GM23248 (cell line): ENCODE measurements at regions not wholly inside any gene's neighbourhood (a gene's known extent, or its start where the extent isn't known, plus 50 kb on each side); places are given as distances from the start of the nearest gene placed in this dataset.

ENCODE experiments used
- DNase-seq: peaks from one replicate; pipeline ENCODE4 v3.0.0-alpha.2; 2015
- H2AFZ ChIP-seq: fragments of 200-600 bp; sonication (generic); 2 replicates; pipeline ENCODE4 v1.6.1; 2016; ENCODE audit warnings: antibody characterized with exemption
- H3F3A ChIP-seq: fragments of 200-600 bp; sonication (generic); 2 replicates; pipeline ENCODE4 v1.6.1; 2016; ENCODE audit warnings: mild to moderate bottlenecking, antibody characterized with exemption, mixed run types; ENCODE audit not compliant: insufficient read depth
- H3K27ac ChIP-seq: fragments of 200-600 bp; sonication (generic); 2 replicates; pipeline ENCODE4 v1.5.1; 2016; ENCODE audit warnings: mild to moderate bottlenecking
- H3K27me3 ChIP-seq: fragments of 200-600 bp; sonication (generic); replicated peaks from 2 replicates; pipeline ENCODE4 v1.6.1; 2016; ENCODE audit warnings: mild to moderate bottlenecking; ENCODE audit not compliant: insufficient read depth
- H3K36me3 ChIP-seq: fragments of 200-600 bp; sonication (generic); 2 replicates; pipeline ENCODE4 v1.6.1; 2016; ENCODE audit warnings: low read depth, mild to moderate bottlenecking
- H3K4me1 ChIP-seq: fragments of 200-600 bp; sonication (generic); 2 replicates; pipeline ENCODE4 v1.6.1; 2016; ENCODE audit warnings: mild to moderate bottlenecking; ENCODE audit not compliant: insufficient read depth
- H3K4me2 ChIP-seq: fragments of 200-600 bp; sonication (generic); one replicate; pipeline ENCODE4 v1.6.1; 2016; ENCODE audit warnings: mild to moderate bottlenecking; ENCODE audit not compliant: unreplicated experiment
- H3K4me3 ChIP-seq: fragments of 200-600 bp; sonication (generic); 2 replicates; pipeline ENCODE4 v1.5.1; 2016; ENCODE audit warnings: mild to moderate bottlenecking
- H3K79me2 ChIP-seq: fragments of 200-600 bp; sonication (generic); 2 replicates; pipeline ENCODE4 v1.6.1; 2016; ENCODE audit warnings: mild to moderate bottlenecking; ENCODE audit not compliant: insufficient read depth
- H3K9ac ChIP-seq: fragments of 200-600 bp; sonication (generic); 2 replicates; pipeline ENCODE4 v1.6.1; 2016; ENCODE audit warnings: mild to moderate bottlenecking
- H3K9me2 ChIP-seq: fragments of 200-600 bp; sonication (generic); 2 replicates; pipeline ENCODE4 v1.6.1; 2016; ENCODE audit warnings: mixed run types, mild to moderate bottlenecking, moderate library complexity; ENCODE audit not compliant: insufficient read depth
- H3K9me3 ChIP-seq: fragments of 200-600 bp; sonication (generic); one replicate; pipeline ENCODE4 v1.6.1; 2017; ENCODE audit warnings: low read depth
- H4K20me1 ChIP-seq: fragments of 200-600 bp; sonication (generic); 2 replicates; pipeline ENCODE4 v1.6.0; 2016; ENCODE audit not compliant: insufficient read depth
- EZH2 ChIP-seq: fragments of 200-600 bp; sonication (generic); IDR thresholded peaks from 2 replicates; pipeline ENCODE4 v1.6.1; 2018; ENCODE audit warnings: antibody characterized with exemption, mild to moderate bottlenecking; ENCODE audit not compliant: insufficient read depth, poor library complexity, severe bottlenecking
- EZH2phosphoT487 ChIP-seq: fragments of 200-600 bp; sonication (generic); IDR thresholded peaks from 2 replicates; pipeline ENCODE4 v1.6.1; 2018; ENCODE audit warnings: antibody characterized with exemption, moderate library complexity, mild to moderate bottlenecking, low read depth; ENCODE audit not compliant: insufficient read depth
- WGBS, 2 experiments: methylation state at CpG; one replicate each; pipeline ENCODE4 v1.1.6; 2015 to 2017; ENCODE audit warnings: low lambda C conversion rate in 2 of 2, low coverage in 1 of 2; ENCODE audit errors: missing lambda C conversion rate in 2 of 2; 5-methylcytosine and 5-hydroxymethylcytosine counted together
- in situ Hi-C: fragments of 300-500 bp; cut with MboI; formaldehyde crosslinking; loops from 2 replicates; pipeline ENCODE4 v1.15.0; 2020

DNA sequence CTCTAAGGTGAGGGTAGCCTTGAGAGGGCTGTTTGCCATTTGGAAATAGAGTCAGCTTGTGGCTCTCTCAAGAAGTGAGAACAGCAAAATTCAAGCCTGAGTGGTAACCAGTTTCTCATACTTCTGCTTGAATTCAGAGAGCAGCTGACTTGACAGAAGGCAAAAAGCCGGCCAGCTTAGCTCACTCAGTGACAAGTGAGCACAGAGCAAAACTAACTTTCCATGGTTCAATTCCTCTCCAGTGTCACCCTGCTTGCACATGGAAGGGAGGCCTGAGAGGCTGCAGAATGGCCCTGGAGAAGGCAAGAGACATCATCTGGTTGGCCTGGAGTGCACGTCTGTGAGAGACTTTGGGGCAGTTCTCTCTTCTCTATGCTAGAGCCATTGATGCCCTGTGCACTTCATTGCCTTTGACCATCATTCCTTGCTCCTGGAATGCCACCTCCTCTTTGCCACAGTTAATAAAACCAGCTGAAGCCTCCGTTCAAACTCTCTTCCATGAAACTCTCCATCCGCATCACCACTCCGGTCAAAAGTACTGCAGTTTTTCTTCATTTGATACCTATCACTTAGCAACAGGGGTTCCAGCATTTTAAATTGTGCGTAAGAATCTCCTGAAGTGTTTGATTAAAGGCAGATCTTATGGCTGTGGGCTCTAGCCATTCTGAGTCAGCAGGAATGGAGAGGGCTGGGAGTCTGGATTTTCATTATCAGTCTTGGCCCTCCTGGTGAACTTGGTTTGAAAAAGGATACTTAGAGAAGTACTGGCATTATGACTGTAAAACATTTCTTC lies 69.8 kb upstream of the PIK3CG start:
- in situ Hi-C loops = loop anchor here (10.0 kb wide), 1 partner anchor 350 kb away; no protein-coding TSS in a partner anchor
- Histone ChIP-seq H3K4me2 (no peak overlapping the region), H3K36me3 (no peaks in the 10 kb centered on the region), H3K4me3 (no peak overlapping the region), H3K27me3 (no peaks in the 10 kb centered on the region), H4K20me1 (no peaks in the 10 kb centered on the region), H3K4me1 (no peaks in the 10 kb centered on the region), H2AFZ (no peak overlapping the region), H3K79me2 (no peaks in the 10 kb centered on the region), H3K9ac (no peak overlapping the region), H3K27ac (no peak overlapping the region), H3K9me2 (no peaks in the 10 kb centered on the region), H3F3A (no peaks in the 10 kb centered on the region), H3K9me3 (no peaks in the 10 kb centered on the region)
- 79 to 83% methylated on average over 6 of the region's 6 CpGs for WGBS, 2 experiments
- no peak for DNase-seq
- TF ChIP-seq EZH2 (no peak), EZH2phosphoT487 (no peak)

DNA sequence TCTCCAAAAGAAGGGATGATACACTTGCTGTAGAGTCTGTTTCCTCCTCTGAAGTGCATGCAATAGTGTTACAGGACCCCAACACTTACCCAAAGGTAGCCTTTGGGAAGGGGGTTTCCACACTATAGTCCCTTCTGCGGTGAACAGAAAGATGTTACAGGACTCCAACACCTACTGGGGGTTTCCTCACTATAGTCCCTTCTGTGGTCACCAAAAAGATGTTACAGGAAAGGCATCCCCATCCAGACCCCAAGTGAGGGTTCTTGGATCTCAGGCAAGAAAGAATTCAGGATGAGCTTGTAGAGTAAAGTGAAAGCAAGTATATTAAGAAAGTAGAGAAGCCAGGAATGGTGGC lies 69.2 kb upstream of the PIK3CG start:
- H3K9me2 ChIP-seq = no peaks in the 10 kb centered on the region
- no peaks in the 10 kb centered on the region for H3K27me3 ChIP-seq
- no peak overlapping the region for H3K27ac ChIP-seq
- in situ Hi-C loops = loop anchor here (10.0 kb wide), 1 partner anchor 349 kb away; no protein-coding TSS in a partner anchor
- H3K9ac ChIP-seq = no peak overlapping the region
- no peaks in the 10 kb centered on the region for H3F3A ChIP-seq
- no peak overlapping the region for H3K4me3 ChIP-seq
- H4K20me1 ChIP-seq = no peaks in the 10 kb centered on the region
- no peaks in the 10 kb centered on the region for H3K79me2 ChIP-seq
- no peak for TF ChIP-seq EZH2phosphoT487
- TF ChIP-seq EZH2 = no peak
- H2AFZ ChIP-seq = no peak overlapping the region
- 29 to 44% methylated on average over 1 of the region's 1 CpG for WGBS, 2 experiments
- H3K4me2 ChIP-seq = no peak overlapping the region
- no peaks in the 10 kb centered on the region for H3K36me3 ChIP-seq
- H3K4me1 ChIP-seq = no peaks in the 10 kb centered on the region
- no peaks in the 10 kb centered on the region for H3K9me3 ChIP-seq
- no peak for DNase-seq

DNA sequence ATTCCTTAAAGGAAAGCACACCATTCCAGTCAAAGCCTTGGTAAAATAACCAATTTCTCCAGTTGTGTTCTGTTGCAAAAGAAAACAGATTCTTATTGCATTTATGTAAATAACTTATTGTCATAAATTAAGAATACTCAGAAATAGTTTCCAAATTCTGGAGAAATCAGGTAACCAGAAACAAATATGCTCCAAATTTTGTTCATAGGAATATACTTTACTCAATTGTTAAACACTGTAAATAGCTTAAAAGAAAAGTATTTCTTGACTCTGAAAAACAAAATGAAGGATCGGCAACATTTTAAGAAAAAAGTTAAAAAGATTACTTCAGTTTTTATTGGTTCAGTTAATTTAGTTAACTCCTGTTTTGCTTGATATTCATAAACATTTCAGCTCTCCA lies 67.1 kb upstream of the PIK3CG start:
- Histone ChIP-seq H3F3A (no peaks in the 10 kb centered on the region), H3K9me3 (no peaks in the 10 kb centered on the region), H4K20me1 (no peaks in the 10 kb centered on the region), H3K4me1 (no peaks in the 10 kb centered on the region), H2AFZ (no peak overlapping the region), H3K4me2 (no peak overlapping the region), H3K9me2 (no peaks in the 10 kb centered on the region), H3K9ac (no peak overlapping the region), H3K79me2 (no peaks in the 10 kb centered on the region), H3K36me3 (no peaks in the 10 kb centered on the region), H3K4me3 (no peak overlapping the region), H3K27ac (no peak overlapping the region), H3K27me3 (no peaks in the 10 kb centered on the region)
- DNase-seq = no peak
- TF ChIP-seq EZH2 (no peak), EZH2phosphoT487 (no peak)
- in situ Hi-C loops = loop anchor here (10.0 kb wide), 1 partner anchor 347 kb away; no protein-coding TSS in a partner anchor
- 86 to 96% methylated on average over 1 of the region's 1 CpG for WGBS, 2 experiments

DNA sequence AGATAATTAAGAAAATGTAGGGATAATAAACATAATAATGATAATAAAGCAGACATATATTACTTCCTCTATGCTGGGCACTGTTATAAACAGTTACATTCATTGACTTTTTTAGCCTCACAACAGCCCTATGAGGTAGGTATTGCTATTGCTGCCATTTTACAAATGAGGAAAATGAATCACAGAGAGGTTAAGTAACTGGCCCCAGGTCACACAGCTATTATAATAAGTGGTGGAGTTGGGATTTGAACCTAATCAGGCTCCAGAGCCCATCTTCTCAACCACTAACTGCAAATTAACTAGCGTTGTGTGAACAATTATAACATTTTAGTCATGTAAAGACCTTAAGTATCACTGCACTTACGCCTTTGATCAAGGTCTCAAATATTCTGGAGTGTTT lies 62.5 kb upstream of the PIK3CG start:
- Histone ChIP-seq H3K9me2 (no peaks in the 10 kb centered on the region), H2AFZ (no peak overlapping the region), H3K4me2 (no peak overlapping the region), H3K27me3 (no peaks in the 10 kb centered on the region), H3K79me2 (no peaks in the 10 kb centered on the region), H3K27ac (no peak overlapping the region), H3K9ac (no peak overlapping the region), H4K20me1 (no peaks in the 10 kb centered on the region), H3K4me3 (no peak overlapping the region), H3K36me3 (no peaks in the 10 kb centered on the region), H3K9me3 (no peaks in the 10 kb centered on the region), H3K4me1 (no peaks in the 10 kb centered on the region), H3F3A (no peaks in the 10 kb centered on the region)
- WGBS, 2 experiments = 81 to 90% methylated on average over 2 of the region's 2 CpGs
- in situ Hi-C loops = no loop called here
- no peak for TF ChIP-seq EZH2
- TF ChIP-seq EZH2phosphoT487 = no peak
- DNase-seq = no peak

DNA sequence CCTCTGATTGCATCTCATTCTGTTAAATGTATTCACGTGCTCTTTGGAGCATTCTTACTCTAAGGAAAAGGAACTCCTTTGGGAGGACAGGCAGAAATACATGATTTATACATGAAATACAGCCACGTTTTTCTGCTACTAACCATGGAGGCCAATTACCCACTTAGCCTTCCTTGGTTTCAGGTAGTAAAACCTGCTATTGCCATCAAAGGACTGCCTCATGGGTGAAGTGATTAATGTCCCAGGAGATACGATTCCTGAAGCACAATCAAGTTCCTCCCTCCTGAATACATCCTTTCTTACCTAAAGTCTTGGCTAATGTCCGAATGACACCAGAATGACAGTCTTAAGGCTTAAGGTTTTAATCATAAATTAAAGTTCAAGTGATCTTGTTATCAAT lies 58.5 kb upstream of the PIK3CG start:
- Histone ChIP-seq H3K27me3 (no peaks in the 10 kb centered on the region), H3K9me2 (no peaks in the 10 kb centered on the region), H4K20me1 (no peaks in the 10 kb centered on the region), H3K79me2 (no peaks in the 10 kb centered on the region), H3K36me3 (no peaks in the 10 kb centered on the region), H3F3A (no peaks in the 10 kb centered on the region), H3K9ac (no peak overlapping the region), H3K4me2 (no peak overlapping the region), H3K4me3 (no peak overlapping the region), H2AFZ (no peak overlapping the region), H3K27ac (no peak overlapping the region), H3K9me3 (no peaks in the 10 kb centered on the region), H3K4me1 (no peaks in the 10 kb centered on the region)
- no peak for DNase-seq
- WGBS, 2 experiments = 42 to 46% methylated on average over 4 of the region's 4 CpGs
- in situ Hi-C loops = no loop called here
- TF ChIP-seq EZH2phosphoT487 = no peak
- no peak for TF ChIP-seq EZH2
